ENCODE measurements at regions not wholly inside any gene's neighbourhood (a gene's known extent, or its start where the extent isn't known, plus 50 kb on each side); places are given as distances from the start of the nearest gene placed in this dataset.

DNA sequence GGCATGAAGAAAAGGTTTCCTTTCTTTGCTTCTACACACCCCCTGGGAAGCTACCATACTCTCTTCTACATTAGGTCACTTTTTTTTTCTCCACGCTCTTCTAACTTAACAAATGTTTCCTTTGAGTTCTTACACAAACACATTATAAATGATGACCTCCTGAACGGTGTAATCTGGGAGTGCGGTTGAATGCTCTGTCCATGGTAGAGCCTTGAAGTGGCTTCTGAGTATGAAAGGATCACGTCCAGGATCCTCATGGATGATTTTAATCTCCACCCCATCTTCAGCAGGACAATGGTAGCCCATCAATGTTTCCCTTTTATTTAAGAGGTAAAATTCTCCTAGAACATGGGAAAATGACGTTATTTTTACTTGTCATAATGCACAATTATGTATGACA is 587.3 kb downstream of the SEMA5A start:
- Mint-ChIP-seq H3K27ac (no peak overlapping the region), H3K4me3 (no peak overlapping the region), H3K9me3 (ENCODE audit: insufficient read depth) (no peaks in the 10 kb centered on the region), H3K4me1 (ENCODE audit: low read depth) (no peaks in the 10 kb centered on the region), H3K36me3 (ENCODE audit: low read depth) (no peaks in the 10 kb centered on the region), H3K27me3 (ENCODE audit: low read depth) (no peaks in the 10 kb centered on the region)
- DNase-seq = no peak
- ChIA-PET POLR2A (no interaction called here), CTCF (no interaction called here)
- ATAC-seq = no peak

DNA sequence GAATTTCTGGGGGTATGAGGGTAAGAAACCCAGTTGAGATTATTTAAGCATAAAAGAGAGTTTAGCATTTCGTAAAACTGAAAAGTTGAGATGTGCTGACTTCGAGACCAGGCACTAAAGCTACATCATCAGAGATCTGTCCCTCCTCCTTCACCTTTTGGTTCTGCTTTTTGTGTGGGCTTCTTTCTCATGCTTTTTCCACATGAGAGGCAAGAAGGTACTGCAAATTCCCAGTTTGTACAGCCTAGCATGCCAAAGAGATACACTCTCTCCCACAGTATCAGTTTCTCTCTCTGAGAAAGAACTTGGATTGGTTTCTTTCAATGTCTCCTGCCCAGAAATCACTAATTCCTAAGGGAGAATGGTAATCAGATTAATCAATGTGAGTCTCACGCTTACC is 584.7 kb downstream of the SEMA5A start:
- Mint-ChIP-seq H3K27me3 (ENCODE audit: low read depth) (no peaks in the 10 kb centered on the region), H3K27ac (no peak overlapping the region), H3K36me3 (ENCODE audit: low read depth) (no peaks in the 10 kb centered on the region), H3K4me1 (ENCODE audit: low read depth) (no peaks in the 10 kb centered on the region), H3K4me3 (no peak overlapping the region), H3K9me3 (ENCODE audit: insufficient read depth) (no peaks in the 10 kb centered on the region)
- POLR2A ChIA-PET = no interaction called here
- ATAC-seq = no peak
- CTCF ChIA-PET = no interaction called here
- DNase-seq = no peak

DNA sequence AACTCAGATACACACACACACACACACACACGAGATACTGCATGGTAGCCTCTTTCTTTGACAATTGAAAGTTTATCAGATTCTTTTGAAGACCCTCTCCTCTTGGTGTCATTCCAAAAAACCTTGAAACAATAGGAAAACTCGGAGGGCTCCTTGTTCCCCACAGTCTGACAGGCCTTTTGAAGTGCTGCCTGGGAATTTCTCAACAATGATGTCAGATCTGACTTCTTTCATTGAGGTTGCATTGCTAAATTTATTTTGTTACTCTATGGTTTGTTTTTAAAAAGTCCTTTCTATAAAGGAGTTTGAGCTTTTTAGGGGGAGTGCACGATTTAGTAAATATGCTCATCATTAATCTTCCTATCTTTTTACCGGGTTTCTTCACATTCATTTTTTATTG is 583.9 kb downstream of the SEMA5A start:
- POLR2A ChIA-PET = no interaction called here
- peaks cover 5% of the 10 kb centered on the region for H3K9me3 Mint-ChIP-seq (ENCODE audit: insufficient read depth)
- no peaks in the 10 kb centered on the region for H3K27me3 Mint-ChIP-seq (ENCODE audit: low read depth)
- no peak overlapping the region for H3K4me3 Mint-ChIP-seq
- no peak overlapping the region for H3K27ac Mint-ChIP-seq
- DNase-seq = no peak
- ATAC-seq = no peak
- H3K36me3 Mint-ChIP-seq (ENCODE audit: low read depth) = no peaks in the 10 kb centered on the region
- H3K4me1 Mint-ChIP-seq (ENCODE audit: low read depth) = no peaks in the 10 kb centered on the region
- CTCF ChIA-PET = no interaction called here

DNA sequence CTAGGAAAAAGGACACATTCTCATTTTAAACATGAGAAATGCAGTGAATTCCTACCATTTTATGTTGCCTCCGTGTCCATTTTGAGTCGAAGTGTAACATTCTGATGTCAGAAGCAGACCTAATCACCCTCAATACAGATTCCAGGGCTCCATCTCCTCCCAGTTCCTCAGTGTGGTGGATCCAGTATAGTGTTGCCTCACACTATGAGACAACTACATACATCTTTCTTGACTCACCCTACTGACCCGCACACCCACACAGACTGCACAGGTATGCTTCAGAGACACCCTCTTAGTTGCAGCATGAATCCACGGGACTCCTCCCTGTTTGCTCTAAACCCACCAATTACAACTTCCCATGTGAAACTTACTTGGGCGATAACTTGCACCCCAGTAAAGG is 564.9 kb downstream of the SEMA5A start:
- Mint-ChIP-seq H3K27me3 (ENCODE audit: low read depth) (no peaks in the 10 kb centered on the region), H3K27ac (no peak overlapping the region), H3K4me1 (ENCODE audit: low read depth) (no peaks in the 10 kb centered on the region), H3K9me3 (ENCODE audit: insufficient read depth) (no peaks in the 10 kb centered on the region), H3K4me3 (no peak overlapping the region), H3K36me3 (ENCODE audit: low read depth) (no peaks in the 10 kb centered on the region)
- ATAC-seq = no peak
- CTCF ChIA-PET = no interaction called here
- DNase-seq = no peak
- POLR2A ChIA-PET = no interaction called here

DNA sequence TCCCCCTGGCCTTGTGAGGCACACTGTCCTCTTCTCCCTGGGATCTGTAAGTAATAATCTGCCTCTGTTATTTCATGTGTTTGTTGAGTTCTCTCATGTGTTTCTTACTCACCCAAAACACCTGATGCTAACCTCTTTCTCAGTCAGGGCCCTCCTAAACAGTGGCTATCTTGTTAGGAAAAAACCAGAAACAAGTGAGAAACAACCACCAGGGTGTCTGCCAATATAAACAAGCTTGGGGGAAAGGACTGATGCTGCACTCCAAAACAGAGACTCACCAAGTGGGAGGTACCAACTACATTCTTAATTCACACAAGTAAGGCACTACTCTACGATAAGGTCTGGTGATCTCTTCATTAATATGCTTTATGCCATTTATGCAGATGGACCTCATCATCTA is 564.4 kb downstream of the SEMA5A start:
- Mint-ChIP-seq H3K4me3 (no peak overlapping the region), H3K36me3 (ENCODE audit: low read depth) (no peaks in the 10 kb centered on the region), H3K9me3 (ENCODE audit: insufficient read depth) (no peaks in the 10 kb centered on the region), H3K4me1 (ENCODE audit: low read depth) (no peaks in the 10 kb centered on the region), H3K27me3 (ENCODE audit: low read depth) (no peaks in the 10 kb centered on the region), H3K27ac (no peak overlapping the region)
- DNase-seq (no peak), ATAC-seq (no peak)
- ChIA-PET POLR2A (no interaction called here), CTCF (no interaction called here)

DNA sequence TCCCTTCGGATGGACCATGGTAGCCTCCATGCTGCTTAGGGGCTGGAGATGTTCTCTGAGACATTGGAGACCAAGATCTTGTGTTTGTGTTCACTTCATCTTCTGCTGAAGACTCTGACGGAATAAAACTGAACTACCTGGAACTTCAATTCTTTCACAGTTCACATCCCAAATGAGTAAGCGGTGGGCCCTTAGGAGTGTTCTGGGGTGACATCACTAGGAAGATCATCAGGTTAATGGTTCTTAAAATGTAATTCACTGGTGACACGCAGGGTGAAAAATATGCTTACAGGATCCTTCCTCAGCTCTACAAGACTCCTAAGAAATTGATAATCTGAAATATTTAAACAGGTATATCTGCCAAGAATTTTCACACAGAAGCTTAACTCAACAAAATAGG is 561.5 kb downstream of the SEMA5A start:
- ATAC-seq (no peak), DNase-seq (no peak)
- Mint-ChIP-seq H3K27me3 (ENCODE audit: low read depth) (no peaks in the 10 kb centered on the region), H3K4me1 (ENCODE audit: low read depth) (no peaks in the 10 kb centered on the region), H3K4me3 (no peak overlapping the region), H3K27ac (no peak overlapping the region), H3K36me3 (ENCODE audit: low read depth) (no peaks in the 10 kb centered on the region), H3K9me3 (ENCODE audit: insufficient read depth) (peaks cover 1% of the 10 kb centered on the region)
- ChIA-PET CTCF (no interaction called here), POLR2A (no interaction called here)

All from activated CD8-positive, alpha-beta T cell treated with anti-CD3 and anti-CD28 coated beads, Interleukin-2, amount 10 ng/mL, durations not matched to agents 7 days and 5 days (primary cell).